T-cell (primary cell): ENCODE measurements at regions not wholly inside any gene's neighbourhood (a gene's known extent, or its start where the extent isn't known, plus 50 kb on each side); places are given as distances from the start of the nearest gene placed in this dataset.
A peak's percentile ranks its signal among the peaks of the same experiment; 100 is the strongest.

Experiments
- ATAC-seq, 4 experiments: fragments of 200-7000 bp in 3 of 4; fragments of 150-1000 bp in 1 of 4; cut with Tn5 transposase; replicated peaks in 1 of 4; 1 replicate in 3 of 4; 2 replicates in 1 of 4; pipeline ENCODE4 v1.10.0; 2021; ENCODE audit warnings: moderate library complexity in 3 of 4, mild to moderate bottlenecking in 2 of 4, moderate number of reproducible peaks in 1 of 4
- CTCF ChIA-PET, 2 donors: fragments of 300-600 bp; sonication (Branson Sonifier 250); formaldehyde crosslinking; loops; one replicate each; lab custom pipeline; 2022; ENCODE audit warnings: antibody characterized with exemption in 2 of 2; lab: Charles Lee
- POLR2A ChIA-PET, 2 donors: fragments of 300-600 bp; sonication (Branson Sonifier 250); formaldehyde crosslinking; loops; one replicate each; lab custom pipeline; 2022; ENCODE audit warnings: antibody characterized with exemption in 2 of 2; lab: Charles Lee
- DNase-seq, 35 experiments: peaks; one replicate each; pipeline versions ENCODE4 v3.0.0 to v3.0.0-alpha.2; 2013 to 2023
- H3K27ac ChIP-seq: one replicate; pipeline ENCODE4 v1.5.1; 2013; ENCODE audit warnings: low read length
- H3K27me3 ChIP-seq, 2 experiments: replicated peaks in 1 of 2; 1 replicate in 1 of 2; 2 replicates in 1 of 2; pipeline versions ENCODE4 v1.6.1 to v1.7.0; 2013; ENCODE audit warnings: low read length in 1 of 2, mixed read lengths in 1 of 2; ENCODE audit not compliant: control insufficient read depth in 2 of 2, insufficient read depth in 2 of 2; ENCODE audit errors: extremely low read depth in 1 of 2
- H3K36me3 ChIP-seq, 2 donors: 1 replicate in 1 of 2; 2 replicates in 1 of 2; pipeline versions ENCODE4 v1.6.1 to v1.7.0; 2013; ENCODE audit warnings: low read length in 1 of 2; ENCODE audit not compliant: control insufficient read depth in 2 of 2, insufficient read depth in 1 of 2; ENCODE audit errors: extremely low read depth in 1 of 2
- H3K4me1 ChIP-seq, 2 experiments: 1 replicate in 1 of 2; 2 replicates in 1 of 2; pipeline versions ENCODE4 v1.6.1 to v1.7.0; 2013; ENCODE audit warnings: low read length in 2 of 2, mixed read lengths in 1 of 2; ENCODE audit not compliant: insufficient read depth in 2 of 2, control insufficient read depth in 1 of 2; ENCODE audit errors: extremely low read depth in 1 of 2
- H3K4me3 ChIP-seq, 2 donors: 1 replicate in 1 of 2; 2 replicates in 1 of 2; pipeline versions ENCODE4 v1.5.1 to v1.7.0; 2013; ENCODE audit warnings: mild to moderate bottlenecking in 2 of 2, low read length in 1 of 2, moderate library complexity in 1 of 2; ENCODE audit not compliant: control insufficient read depth in 1 of 2; ENCODE audit errors: extremely low read depth in 1 of 2
- H3K9me3 ChIP-seq: 2 replicates; pipeline ENCODE4 v1.7.0; 2013
- H3K27ac Mint-ChIP-seq, 2 donors: one replicate each; pipeline ENCODE4 v1.8.0; 2020 to 2021; ENCODE audit warnings: mild to moderate bottlenecking in 2 of 2, mixed read lengths in 2 of 2
- H3K27me3 Mint-ChIP-seq, 2 donors: one replicate each; pipeline ENCODE4 v1.8.0; 2021 to 2022; ENCODE audit warnings: mixed read lengths in 2 of 2
- H3K36me3 Mint-ChIP-seq: one replicate; pipeline ENCODE4 v1.8.0; 2021; ENCODE audit warnings: mixed read lengths
- H3K4me1 Mint-ChIP-seq, 3 donors: one replicate each; pipeline ENCODE4 v1.8.0; 2020 to 2022; ENCODE audit warnings: mixed read lengths in 3 of 3, mild to moderate bottlenecking in 1 of 3
- H3K4me3 Mint-ChIP-seq, 3 donors: one replicate each; pipeline ENCODE4 v1.8.0; 2020 to 2022; ENCODE audit warnings: mild to moderate bottlenecking in 3 of 3, mixed read lengths in 3 of 3, moderate library complexity in 3 of 3
- H3K9me3 Mint-ChIP-seq, 3 donors: one replicate each; pipeline ENCODE4 v1.8.0; 2020 to 2022; ENCODE audit warnings: mixed read lengths in 3 of 3
- WGBS: methylation state at CpG from one replicate; pipeline ENCODE4 v1.1.5; 2013; ENCODE audit warnings: missing lambda C conversion rate; ENCODE audit not compliant: insufficient coverage; 5-methylcytosine and 5-hydroxymethylcytosine counted together

GRCh38 chr1:37277366-37277765, 197.0 kb upstream of the ZC3H12A start:
- H3K9me3 ChIP-seq = no peaks in the 10 kb centered on the region
- ChIA-PET POLR2A (no interaction called here), CTCF (no interaction called here)
- peaks cover 0 to 31% of the 10 kb centered on the region in 2 experiments for H3K27me3 ChIP-seq
- no peak overlapping the region for H3K4me3 ChIP-seq
- H3K36me3 ChIP-seq = no peaks in the 10 kb centered on the region
- H3K4me1 ChIP-seq = no peaks in the 10 kb centered on the region
- H3K27ac ChIP-seq = no peak overlapping the region
- Mint-ChIP-seq H3K36me3 (no peaks in the 10 kb centered on the region), H3K4me3 (no peak overlapping the region), H3K27ac (no peak overlapping the region), H3K4me1 (no peaks in the 10 kb centered on the region), H3K9me3 (peaks cover 14 to 16% (median 15%) of the 10 kb centered on the region in 3 donors), H3K27me3 (peaks cover 15 to 37% of the 10 kb centered on the region in 2 donors)
- 65% methylated on average over 2 of the region's 2 CpGs for WGBS
- ATAC-seq = no peak
- no peak for DNase-seq

GRCh38 chr1:37281354-37281753, 193.0 kb upstream of the ZC3H12A start:
- Mint-ChIP-seq H3K4me1 (no peaks in the 10 kb centered on the region), H3K27me3 (peaks cover 23 to 36% of the 10 kb centered on the region in 2 donors), H3K4me3 (no peak overlapping the region), H3K27ac (no peak overlapping the region), H3K36me3 (no peaks in the 10 kb centered on the region), H3K9me3 (peaks cover 14 to 21% (median 16%) of the 10 kb centered on the region in 3 donors)
- no peak for DNase-seq
- no peaks in the 10 kb centered on the region for H3K36me3 ChIP-seq
- ChIA-PET POLR2A (no interaction called here), CTCF (no interaction called here)
- H3K9me3 ChIP-seq = no peaks in the 10 kb centered on the region
- 88% methylated on average over 1 of the region's 3 CpGs for WGBS
- ATAC-seq = no peak
- H3K27me3 ChIP-seq = peaks cover 0 to 12% of the 10 kb centered on the region in 2 experiments
- no peak overlapping the region for H3K4me3 ChIP-seq
- H3K27ac ChIP-seq = no peak overlapping the region
- H3K4me1 ChIP-seq = no peaks in the 10 kb centered on the region

GRCh38 chr1:37282764-37283163, 191.6 kb upstream of the ZC3H12A start:
- H3K4me3 ChIP-seq = no peak overlapping the region
- peaks cover 18 to 26% of the 10 kb centered on the region in 2 donors for H3K27me3 Mint-ChIP-seq
- POLR2A ChIA-PET = no interaction called here

DNA sequence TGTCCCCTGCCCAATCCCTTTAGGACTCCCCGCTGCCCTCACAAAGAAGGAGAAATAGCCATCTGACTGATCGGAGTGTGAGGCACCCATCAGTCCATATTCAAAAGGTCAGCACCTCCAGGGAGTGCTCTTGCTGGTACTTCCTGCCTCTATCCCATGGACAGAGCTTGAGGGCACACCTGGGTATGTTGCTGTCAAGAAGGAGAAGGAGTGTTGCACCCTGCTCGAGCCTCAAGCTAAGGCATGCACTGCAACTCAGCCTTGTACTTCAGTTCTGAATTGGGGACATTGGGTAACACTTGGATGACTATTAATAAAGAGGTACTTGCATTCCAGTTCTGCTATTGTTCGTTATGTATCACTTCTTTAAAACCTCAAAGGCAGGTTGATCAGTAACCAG, 190.3 kb upstream of the ZC3H12A start:
- no peaks in the 10 kb centered on the region for H3K36me3 ChIP-seq
- no peak for DNase-seq
- peaks cover 12 to 20% (median 16%) of the 10 kb centered on the region in 3 donors for H3K9me3 Mint-ChIP-seq
- no peak overlapping the region for H3K27ac ChIP-seq
- no peaks in the 10 kb centered on the region for H3K9me3 ChIP-seq
- H3K36me3 Mint-ChIP-seq = no peaks in the 10 kb centered on the region
- H3K27me3 ChIP-seq = peaks cover 0 to 20% of the 10 kb centered on the region in 2 experiments
- ChIA-PET CTCF (no interaction called here), POLR2A (no interaction called here)
- WGBS = 57% methylated on average over 1 of the region's 4 CpGs
- no peak overlapping the region for H3K4me3 Mint-ChIP-seq
- peaks cover 0 to 2% (median 0%) of the 10 kb centered on the region in 3 donors for H3K4me1 Mint-ChIP-seq
- no peak overlapping the region for H3K27ac Mint-ChIP-seq
- H3K4me1 ChIP-seq = no peaks in the 10 kb centered on the region
- peaks cover 12 to 25% of the 10 kb centered on the region in 2 donors for H3K27me3 Mint-ChIP-seq
- no peak overlapping the region for H3K4me3 ChIP-seq
- ATAC-seq = no peak

More at GRCh38 chr1:37282764-37283163, 191.6 kb upstream of the ZC3H12A start:
- ATAC-seq (no peak), DNase-seq (no peak)
- Histone ChIP-seq H3K36me3 (no peaks in the 10 kb centered on the region), H3K9me3 (no peaks in the 10 kb centered on the region), H3K27ac (no peak overlapping the region), H3K4me1 (no peaks in the 10 kb centered on the region), H3K27me3 (peaks cover 0 to 20% of the 10 kb centered on the region in 2 experiments)
- H3K27ac Mint-ChIP-seq = no peak overlapping the region
- H3K4me3 Mint-ChIP-seq = no peak overlapping the region
- CTCF ChIA-PET = no interaction called here
- WGBS = 87% methylated on average over 4 of the region's 6 CpGs
- no peaks in the 10 kb centered on the region for H3K4me1 Mint-ChIP-seq
- peaks cover 14 to 21% (median 16%) of the 10 kb centered on the region in 3 donors for H3K9me3 Mint-ChIP-seq
- no peaks in the 10 kb centered on the region for H3K36me3 Mint-ChIP-seq

DNA sequence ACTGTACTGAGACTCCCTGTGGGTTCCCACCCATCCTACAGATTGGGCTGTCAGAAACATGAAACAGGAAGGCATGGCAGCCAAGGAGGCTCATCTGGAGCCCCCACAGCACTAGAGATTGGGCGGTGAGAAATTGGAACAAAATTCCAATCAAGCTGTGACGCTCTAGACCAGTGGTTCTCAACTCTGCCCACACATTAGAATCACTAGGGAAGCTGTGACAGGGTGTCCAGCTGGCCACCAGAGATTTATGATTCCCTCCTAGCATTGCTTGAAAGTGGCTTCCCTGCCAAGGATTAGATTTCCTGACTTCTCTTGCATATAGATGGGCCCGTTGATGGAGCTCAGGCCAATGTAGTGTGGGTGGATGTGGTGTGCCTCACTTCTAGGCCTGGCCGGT, 187.5 kb upstream of the ZC3H12A start:
- Histone ChIP-seq H3K9me3 (no peaks in the 10 kb centered on the region), H3K36me3 (no peaks in the 10 kb centered on the region), H3K27me3 (peaks cover 0 to 20% of the 10 kb centered on the region in 2 experiments), H3K27ac (no peak overlapping the region), H3K4me1 (no peaks in the 10 kb centered on the region), H3K4me3 (no peak overlapping the region)
- H3K4me1 Mint-ChIP-seq = peaks cover 0 to 2% (median 0%) of the 10 kb centered on the region in 3 donors
- no peak for DNase-seq
- WGBS = 100% methylated on average over 1 of the region's 4 CpGs
- no peak for ATAC-seq
- H3K27me3 Mint-ChIP-seq = peaks cover 14% of the 10 kb centered on the region in 2 donors
- H3K36me3 Mint-ChIP-seq = no peaks in the 10 kb centered on the region
- ChIA-PET CTCF (no interaction called here), POLR2A (no interaction called here)
- no peak overlapping the region for H3K27ac Mint-ChIP-seq
- no peak overlapping the region for H3K4me3 Mint-ChIP-seq
- H3K9me3 Mint-ChIP-seq = peaks cover 0 to 6% (median under 1%) of the 10 kb centered on the region in 3 donors

DNA sequence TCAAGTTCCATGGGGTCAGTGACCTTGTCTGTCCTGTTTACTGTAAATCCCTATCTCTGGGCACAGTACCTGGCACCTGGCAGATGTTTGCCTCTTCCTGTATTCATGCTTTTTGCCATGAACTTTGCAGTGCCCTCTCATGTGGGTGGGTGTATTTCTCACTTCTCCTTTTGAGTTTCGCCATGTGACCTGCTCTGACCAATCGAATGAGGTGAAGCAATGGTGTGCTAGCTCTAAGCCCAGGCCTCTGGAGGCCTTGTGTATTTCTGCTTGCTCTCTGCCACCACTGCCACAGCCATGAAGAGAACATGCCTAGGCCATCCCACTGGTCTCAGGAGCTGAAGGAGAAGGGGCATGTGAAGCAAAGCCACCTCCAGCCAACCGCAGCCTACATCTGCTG, 185.5 kb upstream of the ZC3H12A start:
- no peak for ATAC-seq
- H3K4me1 ChIP-seq = no peaks in the 10 kb centered on the region
- Mint-ChIP-seq H3K36me3 (no peaks in the 10 kb centered on the region), H3K4me3 (no peak overlapping the region), H3K4me1 (peaks cover 0 to 2% (median 0%) of the 10 kb centered on the region in 3 donors), H3K27ac (no peak overlapping the region), H3K9me3 (no peaks in the 10 kb centered on the region), H3K27me3 (peaks cover 14 to 15% of the 10 kb centered on the region in 2 donors)
- ChIA-PET CTCF (no interaction called here), POLR2A (no interaction called here)
- peaks cover 0 to 26% of the 10 kb centered on the region in 2 experiments for H3K27me3 ChIP-seq
- no peaks in the 10 kb centered on the region for H3K36me3 ChIP-seq
- H3K27ac ChIP-seq = no peak overlapping the region
- DNase-seq = peak in 3 of 35 experiments; percentile 4 to 27 (median 9)
- no CpG with 5 or more reads among the region's 3 CpGs for WGBS
- H3K9me3 ChIP-seq = no peaks in the 10 kb centered on the region
- H3K4me3 ChIP-seq = no peak overlapping the region
